ENCODE measurements at regions not wholly inside any gene's neighbourhood (a gene's known extent, or its start where the extent isn't known, plus 50 kb on each side); places are given as distances from the start of the nearest gene placed in this dataset.
"Not testable (repeated sequence)": the region's sequence is repeated elsewhere in the genome, so short reads cannot be mapped to it uniquely, and the experiment has no call there.

DNA sequence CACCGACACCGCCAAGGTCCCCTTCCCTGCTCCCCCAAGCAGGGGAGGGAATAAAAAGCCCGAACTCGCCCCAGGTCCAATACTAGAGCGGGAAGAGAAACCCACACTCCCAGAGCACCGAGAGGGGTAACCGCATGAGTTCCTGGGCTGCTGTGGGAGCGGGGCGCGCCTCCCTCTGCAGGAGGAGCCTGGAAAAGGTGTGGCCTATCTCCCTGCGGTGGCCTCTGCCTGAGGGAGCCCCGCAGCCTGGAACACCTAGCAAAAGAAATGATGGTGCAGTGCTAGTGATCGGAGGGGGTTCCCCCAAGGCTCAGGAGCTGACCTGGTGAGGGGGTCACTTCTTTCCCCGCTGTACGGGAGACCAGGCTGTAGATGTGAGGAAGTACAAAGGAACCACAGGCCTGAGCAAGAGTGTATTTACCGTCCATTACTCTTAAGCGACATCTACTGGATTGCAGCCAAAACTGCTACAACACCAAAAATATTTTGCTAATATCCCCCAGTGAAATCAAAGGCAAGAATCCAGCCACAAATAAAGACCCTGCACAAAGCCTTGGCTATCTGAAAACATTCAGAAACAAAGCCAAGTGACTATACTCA, 216.6 kb upstream of the POTEB3 start:
- TF ChIP-seq, protein P1, sequence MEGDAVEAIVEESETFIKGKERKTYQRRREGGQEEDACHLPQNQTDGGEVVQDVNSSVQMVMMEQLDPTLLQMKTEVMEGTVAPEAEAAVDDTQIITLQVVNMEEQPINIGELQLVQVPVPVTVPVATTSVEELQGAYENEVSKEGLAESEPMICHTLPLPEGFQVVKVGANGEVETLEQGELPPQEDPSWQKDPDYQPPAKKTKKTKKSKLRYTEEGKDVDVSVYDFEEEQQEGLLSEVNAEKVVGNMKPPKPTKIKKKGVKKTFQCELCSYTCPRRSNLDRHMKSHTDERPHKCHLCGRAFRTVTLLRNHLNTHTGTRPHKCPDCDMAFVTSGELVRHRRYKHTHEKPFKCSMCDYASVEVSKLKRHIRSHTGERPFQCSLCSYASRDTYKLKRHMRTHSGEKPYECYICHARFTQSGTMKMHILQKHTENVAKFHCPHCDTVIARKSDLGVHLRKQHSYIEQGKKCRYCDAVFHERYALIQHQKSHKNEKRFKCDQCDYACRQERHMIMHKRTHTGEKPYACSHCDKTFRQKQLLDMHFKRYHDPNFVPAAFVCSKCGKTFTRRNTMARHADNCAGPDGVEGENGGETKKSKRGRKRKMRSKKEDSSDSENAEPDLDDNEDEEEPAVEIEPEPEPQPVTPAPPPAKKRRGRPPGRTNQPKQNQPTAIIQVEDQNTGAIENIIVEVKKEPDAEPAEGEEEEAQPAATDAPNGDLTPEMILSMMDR (IDR thresholded peaks at IDR 0.05; ENCODE audit: borderline replicate concordance, extremely low read depth, low read length, poor library complexity, severe bottlenecking): not testable (repeated sequence)
- TF ChIP-seq EZH2 (IDR thresholded peaks at IDR 0.05; ENCODE audit: borderline replicate concordance, low read depth, low read length, severe bottlenecking): not testable (repeated sequence)

Measured in DND-41 (cell line).